NCI-H526 treated with DMSO at 0.1 percent for 48 hours (cell line): ENCODE measurements at regions not wholly inside any gene's neighbourhood (a gene's known extent, or its start where the extent isn't known, plus 50 kb on each side); places are given as distances from the start of the nearest gene placed in this dataset.

ENCODE experiments used
- DNase-seq: peaks from one replicate; lab custom pipeline; 2025; lab: John Stamatoyannopoulos, UW

- DNase-seq, result no peak
Measured at GRCh38 chr6:87936065-87936464, 111.6 kb upstream of the SPACA1 start.

GRCh38 chr6:87935196-87935595 is 112.4 kb upstream of the SPACA1 start:
- no peak for DNase-seq

GRCh38 chr6:87932361-87932760 is 115.3 kb upstream of the SPACA1 start:
- no peak for DNase-seq

- peak; percentile 87 for DNase-seq
Measured at GRCh38 chr6:87929843-87930288, 117.8 kb upstream of the SPACA1 start.

- DNase-seq, result no peak
Measured at GRCh38 chr6:87926687-87927086, 121.0 kb upstream of the SPACA1 start.

GRCh38 chr6:87926072-87926471 is 121.6 kb upstream of the SPACA1 start:
- DNase-seq, result no peak

- DNase-seq, result no peak
Measured at GRCh38 chr6:87925373-87926060, 122.1 kb upstream of the SPACA1 start.

- DNase-seq, result peak; percentile 12
Measured at GRCh38 chr6:87923389-87924050, 124.1 kb upstream of the SPACA1 start.

- peak; percentile 35 for DNase-seq
Measured at GRCh38 chr6:87922947-87923330, 124.7 kb upstream of the SPACA1 start.

- DNase-seq, result no peak
Measured at GRCh38 chr6:87922196-87922946, 125.3 kb upstream of the SPACA1 start.

- no peak for DNase-seq
Measured at GRCh38 chr6:87921034-87921433, 126.6 kb upstream of the SPACA1 start.

GRCh38 chr6:87920245-87920644 is 127.4 kb upstream of the SPACA1 start:
- DNase-seq, result no peak

GRCh38 chr6:87919416-87919815 is 128.2 kb upstream of the SPACA1 start:
- DNase-seq, result no peak

- no peak for DNase-seq
Measured at GRCh38 chr6:87919001-87919400, 128.6 kb upstream of the SPACA1 start.

GRCh38 chr6:87918461-87918941 is 129.1 kb upstream of the SPACA1 start:
- DNase-seq, result peak; percentile 90

GRCh38 chr6:87917886-87918285 is 129.8 kb upstream of the SPACA1 start:
- peak; percentile 8 for DNase-seq

GRCh38 chr6:87916446-87916845 is 131.2 kb upstream of the SPACA1 start:
- no peak for DNase-seq

GRCh38 chr6:87914637-87915395 is 132.8 kb upstream of the SPACA1 start:
- DNase-seq, result no peak

- no peak for DNase-seq
Measured at GRCh38 chr6:87913974-87914373, 133.7 kb upstream of the SPACA1 start.

- no peak for DNase-seq
Measured at GRCh38 chr6:87912102-87912501, 135.5 kb upstream of the SPACA1 start.

GRCh38 chr6:87909849-87910248 is 137.8 kb upstream of the SPACA1 start:
- no peak for DNase-seq
